Esophagus mucosa (tissue), 1 donor: ENCODE measurements at regions not wholly inside any gene's neighbourhood (a gene's known extent, or its start where the extent isn't known, plus 50 kb on each side); places are given as distances from the start of the nearest gene placed in this dataset.
"Not testable (repeated sequence)": the region's sequence is repeated elsewhere in the genome, so short reads cannot be mapped to it uniquely, and the experiment has no call there.

ENCODE experiments used
- ATAC-seq: fragments of 200-7000 bp; cut with Tn5 transposase; one replicate; pipeline ENCODE4 v1.9.1; 2020
- donor health status: DM: yes; HTN: yes; CAD: no.

DNA sequence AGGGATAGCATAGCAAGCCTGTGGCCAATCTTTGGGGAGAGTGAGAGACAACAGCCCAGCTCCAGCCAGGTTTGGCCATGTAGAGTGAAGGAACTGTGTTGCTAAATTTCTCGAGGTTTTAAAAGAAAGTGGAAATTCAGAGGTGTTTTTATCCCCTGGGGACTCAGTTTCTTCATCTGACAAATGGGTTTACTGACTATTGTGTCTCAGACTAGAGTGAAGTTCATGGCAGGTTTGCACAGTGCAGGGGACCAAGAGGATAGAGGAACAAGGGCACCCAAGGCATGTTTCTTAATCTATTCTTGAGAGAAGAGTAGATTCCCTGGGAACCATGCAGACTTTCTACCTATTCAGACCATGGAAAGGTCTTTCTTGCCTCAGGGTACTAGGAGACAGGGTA lies 555.8 kb upstream of the C16orf82 start:
- no peak for ATAC-seq

- ATAC-seq: no peak
These were observed 555.3 kb upstream of the C16orf82 start for GRCh38 chr16:26511463-26511862.

- ATAC-seq: no peak
These were observed 545.1 kb upstream of the C16orf82 start for GRCh38 chr16:26521626-26522025.

DNA sequence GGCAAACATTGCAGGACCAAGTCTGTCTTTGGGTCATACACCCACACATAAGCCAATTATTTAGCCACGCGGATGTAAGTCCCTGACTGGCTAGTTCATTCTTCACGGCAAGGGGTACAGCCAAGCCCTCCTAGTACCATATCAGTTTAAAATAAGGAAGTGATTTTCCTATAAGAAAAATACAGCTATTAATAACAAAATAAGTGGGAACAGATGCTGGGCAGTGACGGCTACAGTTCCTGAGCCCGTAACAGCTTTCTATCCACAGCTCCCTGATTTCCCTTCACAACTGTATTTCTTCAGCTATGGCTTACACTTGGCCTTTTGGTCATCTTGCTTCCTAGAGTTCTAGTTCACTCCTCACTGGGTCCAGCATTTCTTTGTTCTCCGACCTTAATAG lies 542.4 kb upstream of the C16orf82 start:
- ATAC-seq: no peak

- ATAC-seq: no peak
These were observed 541.9 kb upstream of the C16orf82 start for GRCh38 chr16:26524846-26525245.

DNA sequence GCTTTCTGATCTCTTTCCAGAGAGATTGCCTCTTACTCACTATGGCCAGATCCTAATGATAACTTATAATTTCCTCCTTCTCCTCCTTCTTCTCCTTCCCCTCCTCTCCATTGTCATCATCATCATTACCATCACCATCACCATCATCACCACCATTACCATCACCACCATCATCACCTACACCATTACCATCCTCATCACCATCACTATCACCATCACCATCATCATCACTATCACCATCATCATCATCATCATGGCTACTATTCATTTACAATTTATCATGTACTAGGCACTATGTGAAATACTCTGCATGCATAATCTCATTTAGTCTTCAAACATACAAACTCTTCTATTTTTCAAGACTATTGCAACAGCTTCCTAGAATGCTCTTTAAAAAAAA lies 540.9 kb upstream of the C16orf82 start:
- no peak for ATAC-seq

GRCh38 chr16:26526633-26527032 lies 540.1 kb upstream of the C16orf82 start:
- no peak for ATAC-seq

- ATAC-seq: no peak
These were observed 536.0 kb upstream of the C16orf82 start for GRCh38 chr16:26530584-26531289.

DNA sequence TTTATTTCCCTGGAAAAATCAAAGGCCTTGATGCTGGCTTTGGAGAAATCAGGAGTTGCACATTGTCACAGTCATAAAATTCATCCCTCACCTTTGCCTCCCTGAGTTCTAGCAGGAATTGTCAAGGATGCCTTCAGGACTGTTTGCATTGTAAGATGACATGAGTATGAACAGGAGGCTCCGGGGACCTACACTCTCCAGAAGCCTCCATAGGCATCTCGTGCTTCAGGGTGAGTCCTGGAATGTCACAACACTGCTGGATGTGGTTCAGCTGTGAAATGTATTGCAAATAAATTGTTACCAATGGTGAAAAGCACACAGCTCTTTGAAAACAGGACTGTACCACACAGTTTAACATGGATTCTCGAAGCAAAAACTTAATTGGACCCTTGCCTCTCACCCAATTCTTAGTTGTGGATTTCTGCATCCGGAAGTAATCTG lies 535.4 kb upstream of the C16orf82 start:
- ATAC-seq: no peak

DNA sequence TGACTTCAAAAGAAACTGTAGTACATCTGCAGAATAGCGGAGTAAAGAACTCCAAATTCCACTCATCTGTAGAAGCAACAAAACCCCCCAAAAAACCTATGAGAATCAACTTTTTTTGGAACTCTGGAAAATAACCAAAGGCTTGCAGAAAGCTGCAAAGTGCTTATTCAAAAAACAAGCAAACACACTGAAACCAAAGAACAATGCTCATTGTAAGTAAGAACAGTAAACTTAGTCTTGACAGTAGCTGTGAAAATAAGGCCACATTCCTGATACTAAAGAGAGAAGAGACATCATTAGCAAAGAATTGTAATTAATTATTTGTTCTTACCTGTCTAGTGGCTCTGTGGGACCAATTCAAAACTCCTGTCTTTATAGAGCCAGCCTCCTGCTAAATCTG lies 534.3 kb upstream of the C16orf82 start:
- ATAC-seq: no peak

GRCh38 chr16:26542198-26542597 lies 524.5 kb upstream of the C16orf82 start:
- ATAC-seq: no peak

DNA sequence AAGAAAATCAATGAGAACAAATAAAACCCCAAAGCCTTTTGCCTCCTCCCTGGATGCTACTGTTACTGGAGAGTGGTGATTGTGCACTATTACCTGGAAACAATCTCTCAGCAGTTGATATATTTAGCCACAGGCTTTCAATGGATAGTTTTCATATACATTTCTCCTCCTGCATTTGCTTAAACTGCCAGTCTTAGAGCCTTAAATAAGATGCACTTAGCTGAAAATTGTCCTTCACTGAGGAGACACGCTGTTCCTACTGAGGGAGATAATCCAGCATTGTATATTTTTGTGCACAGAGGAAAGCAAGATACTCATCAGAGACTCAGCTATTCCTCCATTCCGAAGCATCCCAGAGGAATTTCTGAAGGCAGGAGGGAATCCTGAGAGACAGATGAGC lies 520.2 kb upstream of the C16orf82 start:
- ATAC-seq: no peak

DNA sequence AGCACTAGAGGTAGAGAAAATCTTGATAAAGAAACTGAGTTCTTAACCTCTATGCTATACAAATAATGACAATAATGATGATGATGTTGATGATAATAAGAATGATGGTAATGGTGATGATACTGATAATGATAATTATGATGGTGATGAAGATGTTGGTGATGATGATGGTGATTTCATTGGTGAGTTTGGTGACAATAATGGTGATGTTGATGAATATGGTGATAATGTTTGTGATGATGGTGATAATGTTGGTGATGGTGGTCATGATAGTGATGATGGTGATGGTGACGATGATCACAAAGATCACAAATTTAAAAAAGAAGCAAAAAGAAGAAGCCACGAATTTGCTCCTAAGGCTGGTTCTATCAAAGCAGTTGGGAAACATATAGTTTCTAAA lies 519.0 kb upstream of the C16orf82 start:
- ATAC-seq: no peak

- no peak for ATAC-seq
These were observed 516.6 kb upstream of the C16orf82 start for GRCh38 chr16:26550111-26550610.

GRCh38 chr16:26554030-26554429 lies 512.7 kb upstream of the C16orf82 start:
- ATAC-seq: no peak

- no peak for ATAC-seq
These were observed 505.4 kb upstream of the C16orf82 start for GRCh38 chr16:26561303-26561702.

DNA sequence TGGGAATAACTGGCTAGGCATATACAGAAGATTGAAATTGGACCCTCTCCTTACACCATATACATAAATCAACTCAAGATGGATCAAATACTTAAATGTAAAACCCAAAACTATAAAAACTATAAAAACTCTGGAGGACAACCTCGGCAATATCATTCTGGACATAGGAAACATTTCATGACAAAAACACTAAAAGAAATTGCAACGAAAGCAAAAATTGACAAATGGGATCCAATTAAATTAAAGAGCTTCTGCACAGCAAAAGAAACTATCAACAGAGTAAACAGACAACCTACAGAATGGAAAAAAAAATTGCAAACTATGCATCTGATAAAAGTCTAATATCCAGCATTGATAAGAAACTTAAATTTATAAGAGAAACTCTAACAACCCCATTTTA lies 503.7 kb upstream of the C16orf82 start:
- ATAC-seq: no peak

DNA sequence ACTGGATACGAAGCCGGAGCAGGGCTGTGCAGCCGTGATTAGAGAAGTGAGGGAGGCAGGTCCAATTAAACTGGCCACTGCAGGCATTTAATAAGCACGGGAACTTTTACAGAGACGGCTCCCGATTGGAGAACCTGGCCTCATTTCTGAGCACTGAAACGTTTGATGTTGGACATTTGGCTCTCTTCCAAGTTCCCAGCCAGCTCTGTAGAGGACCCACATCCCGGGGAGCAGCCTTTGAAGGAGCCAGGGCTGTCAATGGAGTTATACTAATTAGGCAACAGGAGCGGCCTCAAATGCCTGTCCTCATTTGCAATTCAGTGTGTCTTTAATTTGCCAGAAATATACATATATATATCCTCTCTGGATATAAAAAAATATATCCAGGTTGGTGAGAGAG lies 499.4 kb upstream of the C16orf82 start:
- no peak for ATAC-seq

GRCh38 chr16:26569793-26570192 lies 496.9 kb upstream of the C16orf82 start:
- ATAC-seq: no peak

GRCh38 chr16:26578748-26579147 lies 488.0 kb upstream of the C16orf82 start:
- no peak for ATAC-seq

- ATAC-seq: no peak
These were observed 482.9 kb upstream of the C16orf82 start for GRCh38 chr16:26583803-26584202.

DNA sequence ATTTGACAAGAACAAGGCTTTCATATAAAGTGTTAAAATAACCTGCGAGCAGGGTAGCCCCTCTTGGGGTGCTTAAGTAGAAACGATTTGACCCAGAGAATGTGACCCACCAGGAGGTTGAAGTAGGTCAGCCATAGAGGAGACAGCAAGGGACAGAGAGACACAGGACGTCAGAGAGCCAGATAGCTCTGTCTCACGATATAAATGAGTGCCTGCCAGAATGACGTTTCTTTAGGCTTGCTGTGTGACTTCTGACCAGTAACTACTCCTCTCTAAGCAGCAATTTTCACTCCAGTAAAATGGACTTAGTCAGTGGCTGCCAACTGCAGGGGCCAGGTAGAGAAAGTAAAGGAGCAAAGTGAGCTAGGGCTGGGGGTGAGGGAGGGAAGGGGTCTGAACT lies 473.0 kb upstream of the C16orf82 start:
- ATAC-seq: no peak

- ATAC-seq: no peak
These were observed 472.1 kb upstream of the C16orf82 start for GRCh38 chr16:26594666-26595065.

DNA sequence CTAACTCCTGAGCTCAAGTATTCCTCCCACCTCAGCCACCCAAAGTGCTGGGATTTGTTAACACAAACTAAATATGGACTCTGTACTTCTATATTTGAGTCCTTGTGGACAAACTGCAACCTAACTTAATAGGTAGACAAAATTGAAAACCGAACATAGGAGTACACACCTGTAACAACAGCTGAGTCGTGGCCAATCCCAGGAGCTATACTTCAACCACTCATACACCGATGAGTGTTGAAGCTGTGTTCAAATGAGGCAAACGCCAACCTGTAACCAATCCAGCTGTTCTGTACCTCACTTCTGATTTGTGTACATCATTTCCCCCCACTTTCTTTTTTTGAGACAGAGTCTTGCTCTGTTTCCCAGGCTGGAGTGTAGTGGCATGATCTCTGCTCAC lies 471.5 kb upstream of the C16orf82 start:
- ATAC-seq: no peak

GRCh38 chr16:26596033-26596432 lies 470.7 kb upstream of the C16orf82 start:
- ATAC-seq: not testable (repeated sequence)
